GM12864 (cell line): ENCODE measurements at regions not wholly inside any gene's neighbourhood (a gene's known extent, or its start where the extent isn't known, plus 50 kb on each side); places are given as distances from the start of the nearest gene placed in this dataset.

Experiments
- DNase-seq: peaks from one replicate; pipeline ENCODE4 v3.0.0-alpha.2; 2011; ENCODE audit warnings: low read depth
- H3K4me3 ChIP-seq: 2 replicates; pipeline ENCODE4 v1.5.1; 2011; ENCODE audit warnings: mild to moderate bottlenecking, low read depth, low read length, control low read depth
- CTCF ChIP-seq: IDR thresholded peaks from 2 replicates; pipeline ENCODE4 v1.5.1; 2011; ENCODE audit warnings: low read depth, mild to moderate bottlenecking, moderate library complexity, low read length, control low read depth, inconsistent platforms; ENCODE audit errors: missing control alignments

DNA sequence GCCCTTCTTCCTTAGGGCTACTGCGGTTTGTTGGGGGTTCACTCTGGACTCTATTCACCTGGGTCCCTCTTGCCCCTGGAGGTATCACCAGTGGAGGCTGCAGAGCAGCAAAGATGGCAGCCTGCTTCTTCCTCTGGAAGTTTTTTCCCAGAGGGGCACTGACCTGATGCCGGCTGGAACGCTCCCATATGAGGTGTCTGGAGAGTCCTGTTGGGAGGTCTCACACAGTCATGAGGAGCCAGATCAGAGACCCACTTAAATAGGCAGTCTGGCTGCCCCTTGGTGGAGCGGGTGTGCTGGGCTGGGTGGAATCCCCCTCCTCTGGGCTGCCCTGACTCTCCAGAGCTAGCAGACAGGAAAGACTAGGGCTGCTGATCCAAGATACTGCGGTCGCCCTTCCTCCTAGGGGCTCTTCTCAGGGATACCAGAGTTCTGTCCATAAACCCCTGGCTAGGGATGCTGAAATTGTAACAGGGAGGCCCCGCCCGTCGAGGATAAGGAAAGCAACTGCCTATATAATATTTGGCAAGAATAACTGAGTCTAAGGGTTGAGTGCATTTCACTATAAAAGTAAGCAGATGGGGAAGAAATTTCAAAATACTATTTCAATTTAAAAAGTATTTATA lies 140.7 kb downstream of the NOL4 start:
- DNase-seq: no peak
- no peak overlapping the region for H3K4me3 ChIP-seq
- no peak for TF ChIP-seq CTCF

DNA sequence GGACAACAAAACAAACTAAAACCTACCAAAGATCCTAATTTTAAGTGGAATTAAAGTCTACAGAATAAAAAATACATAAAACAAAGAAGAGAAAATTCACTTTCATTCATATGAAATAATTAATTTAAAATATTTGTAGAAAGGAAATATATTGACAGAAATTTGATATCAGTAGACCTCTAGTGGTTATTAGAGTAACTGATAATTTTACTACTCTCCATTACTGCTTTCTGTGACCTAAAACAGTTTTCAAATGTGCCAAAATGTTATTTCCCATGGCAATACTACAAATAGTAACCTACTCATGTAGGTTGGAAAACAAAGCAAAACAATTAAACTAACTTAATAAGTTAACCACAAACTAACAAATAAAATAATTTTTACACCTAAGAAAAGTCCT lies 147.1 kb downstream of the NOL4 start:
- TF ChIP-seq CTCF: no peak
- no peak for DNase-seq

DNA sequence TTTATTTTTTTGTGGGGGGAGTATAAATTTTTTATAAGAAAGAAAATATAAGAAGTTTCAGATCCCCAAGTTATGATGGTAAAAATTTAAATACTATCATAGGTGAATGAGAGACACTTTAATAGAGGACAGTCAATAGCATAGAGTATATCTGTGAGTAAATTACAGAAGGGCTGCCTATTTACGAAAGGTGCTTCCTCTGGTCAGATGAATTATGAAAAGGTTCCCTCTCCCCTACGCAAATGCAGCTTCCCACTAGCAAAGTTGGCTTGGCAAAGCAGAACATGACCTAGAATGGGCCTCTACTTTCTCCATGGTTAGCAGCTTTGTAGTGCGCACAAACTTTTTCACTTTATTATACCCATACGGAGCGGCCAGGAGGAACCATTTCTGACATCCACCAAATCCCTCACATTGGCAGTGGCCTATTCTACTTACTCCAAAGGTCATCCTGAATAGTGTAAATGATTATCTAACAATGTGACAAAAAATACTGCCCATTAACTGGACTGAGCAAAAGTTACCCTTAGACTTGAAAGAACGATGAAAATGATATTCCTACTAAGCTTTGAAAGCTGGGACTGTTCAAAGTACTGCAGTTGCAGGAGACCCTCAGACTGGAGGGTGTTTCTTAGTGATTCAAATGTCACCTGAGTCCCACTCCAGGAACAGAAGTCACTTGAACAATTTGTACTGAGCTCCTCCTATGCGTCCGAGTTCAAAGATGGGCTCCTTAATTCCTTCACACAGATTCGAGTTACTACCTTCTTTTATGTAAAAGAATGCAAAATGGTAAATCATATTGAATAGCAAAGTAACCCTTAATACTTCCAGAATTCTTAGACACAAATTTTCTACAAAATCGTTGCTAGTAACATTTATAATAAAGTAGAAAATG lies 148.5 kb downstream of the NOL4 start:
- DNase-seq: no peak
- no peak overlapping the region for H3K4me3 ChIP-seq
- no peak for TF ChIP-seq CTCF

More for the DNA sequence above, 147.1 kb downstream of the NOL4 start:
- H3K4me3 ChIP-seq: no peak overlapping the region

GRCh38 chr18:34061226-34061625 lies 163.5 kb downstream of the NOL4 start:
- no peak for TF ChIP-seq CTCF
- no peak overlapping the region for H3K4me3 ChIP-seq
- DNase-seq: no peak

GRCh38 chr18:34055227-34055626 lies 169.5 kb downstream of the NOL4 start:
- DNase-seq: no peak
- TF ChIP-seq CTCF: no peak
- no peak overlapping the region for H3K4me3 ChIP-seq

DNA sequence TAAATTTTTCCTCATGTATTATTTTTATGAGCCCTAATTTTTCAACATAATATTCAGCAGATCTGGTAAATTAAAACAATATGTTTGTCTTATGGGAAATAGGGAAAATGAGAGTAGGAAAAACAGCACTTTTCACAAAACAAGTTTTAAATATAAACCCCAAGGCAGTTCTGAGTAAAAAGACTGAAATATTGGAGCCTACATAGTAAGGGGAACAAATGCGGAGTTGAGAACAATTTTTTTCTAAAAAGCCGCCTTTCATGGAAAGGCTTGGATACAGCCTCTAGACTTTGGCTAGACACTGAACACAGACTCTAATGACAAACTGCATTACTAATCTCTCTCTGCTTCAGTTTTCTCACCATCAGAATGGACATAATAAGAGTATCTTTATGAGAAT lies 174.1 kb downstream of the NOL4 start:
- H3K4me3 ChIP-seq: no peak overlapping the region
- TF ChIP-seq CTCF: no peak
- no peak for DNase-seq
